Heart left ventricle (tissue), 16 donors: ENCODE measurements at regions not wholly inside any gene's neighbourhood (a gene's known extent, or its start where the extent isn't known, plus 50 kb on each side); places are given as distances from the start of the nearest gene placed in this dataset.
"Not testable (repeated sequence)": the region's sequence is repeated elsewhere in the genome, so short reads cannot be mapped to it uniquely, and the experiment has no call there.

ENCODE experiments used
- ATAC-seq, 4 donors: fragments of 200-7000 bp; cut with Tn5 transposase; one replicate each; pipeline ENCODE4 v1.9.1; 2020 to 2022; ENCODE audit warnings: moderate library complexity in 4 of 4, mild to moderate bottlenecking in 3 of 4, moderate number of reproducible peaks in 1 of 4
- DNase-seq, 5 donors: peaks; one replicate each; pipeline ENCODE4 v3.0.0-alpha.2; 2020
- H3K27ac ChIP-seq, 12 donors: fragments of 200-600 bp; sonication (generic) in 4 of 12; one replicate each; pipeline versions ENCODE4 v1.5.0 to v1.8.0; 2016 to 2022; ENCODE audit warnings: mild to moderate bottlenecking in 2 of 12
- H3K27me3 ChIP-seq, 9 donors: fragments of 200-600 bp; sonication (generic) in 2 of 9; one replicate each; pipeline versions ENCODE4 v1.5.1 to v1.8.0; 2016 to 2022; ENCODE audit warnings: mild to moderate bottlenecking in 3 of 9
- H3K36me3 ChIP-seq, 9 donors: fragments of 200-600 bp; sonication (generic) in 2 of 9; one replicate each; pipeline versions ENCODE4 v1.5.0 to v1.8.0; 2018 to 2022; ENCODE audit warnings: mild to moderate bottlenecking in 2 of 9
- H3K4me1 ChIP-seq, 12 donors: fragments of 200-600 bp; sonication (generic) in 4 of 12; one replicate each; pipeline versions ENCODE4 v1.5.0 to v1.8.0; 2016 to 2022; ENCODE audit warnings: mild to moderate bottlenecking in 3 of 12
- H3K4me3 ChIP-seq, 12 donors: fragments of 200-600 bp; sonication (generic) in 4 of 12; one replicate each; pipeline versions ENCODE4 v1.5.0 to v1.8.0; 2017 to 2022; ENCODE audit warnings: mild to moderate bottlenecking in 9 of 12, moderate library complexity in 4 of 12
- H3K9me3 ChIP-seq, 12 donors: fragments of 200-600 bp; sonication (generic) in 4 of 12; one replicate each; pipeline versions ENCODE4 v1.5.0 to v1.8.0; 2016 to 2022; ENCODE audit warnings: mild to moderate bottlenecking in 1 of 12
- CTCF ChIP-seq, 12 donors: fragments of 200-600 bp; sonication (generic) in 4 of 12; IDR thresholded peaks; one replicate each; pipeline versions ENCODE4 v1.5.0 to v1.8.0; 2018 to 2022; ENCODE audit warnings: antibody characterized with exemption in 12 of 12, mild to moderate bottlenecking in 5 of 12
- POLR2A ChIP-seq, 2 donors: fragments of 450-650 bp; IDR thresholded peaks; one replicate each; pipeline ENCODE4 v1.6.1; 2017; ENCODE audit warnings: antibody characterized with exemption in 2 of 2, mild to moderate bottlenecking in 2 of 2, moderate library complexity in 2 of 2
- WGBS, 4 donors: extraction: QIAGEN DNeasy Blood & Tissue Kit in 2 of 4; methylation state at CpG; one replicate each; pipeline versions ENCODE4 v1.1.5 to v1.1.7; 2013 to 2018; 5-methylcytosine and 5-hydroxymethylcytosine counted together
- intact Hi-C, 10 donors: fragments of 100-400 bp; cut with DNase I; formaldehyde crosslinking; loops; one replicate each; pipeline versions ENCODE4 v1.11.1 to v1.14.2; 2022
- donor health status: ischemic (EF 13 %, LVEDD 7.1; RV severe dilation, severe dysfunction).
- donor health status: healthy with polysubstance abuse.
- donor health status: DM: no; HTN: yes; CAD: no.
- donor health status: DM: no; HTN: no; CAD: no.
- donor health status: ischemic (EF 25% LVEDD 6.9; RV normal size, moderate dysfunction).
- donor health status: ischemic (EF 25% LVEDD 5.7; RV mildly dilated, moderate dysfunction).
- donor health status: healthy.
- donor health status: DM: yes; HTN: yes; CAD: no.
- donor health status: ischemic (EF 35%, LVEDD 5.7; RV mildly dilated, moderate dysfunction).
- donor health status: nonischemic (EF 11% LVEDD 7.7; RV severe dilation, severe dysfunction).
- donor health status: DM: yes; HTN: yes; CAD: no.
- donor health status: PGD.
- donor health status: ischemic (EF 29% LVEDD 5.4; RV normal size, mild dysfunction).
- donor health status: nonischemic (EF 23%, LVEDD 6.1; RV moderate dilation, normal function).

DNA sequence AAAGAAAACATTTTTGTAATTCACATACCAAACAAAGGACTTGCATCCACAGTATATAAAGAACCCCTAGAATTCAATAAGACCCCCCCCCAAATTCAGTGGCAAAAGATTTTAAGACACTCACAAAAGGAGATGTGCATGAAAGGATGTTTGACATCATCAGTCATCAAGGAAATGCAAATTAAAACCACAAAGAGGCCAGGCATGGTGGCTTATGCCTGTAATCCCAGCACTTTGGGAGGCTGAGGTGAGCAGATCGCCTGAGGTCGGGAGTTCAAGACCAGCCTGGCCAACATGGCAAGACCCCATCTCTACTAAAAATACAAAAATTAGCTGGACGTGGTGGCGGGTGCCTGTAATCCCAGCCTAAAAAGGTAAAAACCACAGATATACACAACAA is 61.3 kb downstream of the AIPL1 start:
- H3K4me3 ChIP-seq, H3K27ac ChIP-seq, H3K4me1 ChIP-seq, DNase-seq, H3K9me3 ChIP-seq, intact Hi-C loops, ATAC-seq, H3K36me3 ChIP-seq: not testable (repeated sequence)
- 87% methylated on average over 4 of the region's 4 CpGs for WGBS, 4 donors
- H3K27me3 ChIP-seq: peaks cover 0 to 18% (median 0%) of the 10 kb centered on the region in 9 donors

GRCh38 chr17:6366221-6366666 is 68.7 kb downstream of the AIPL1 start:
- WGBS, 4 donors: 42 to 60% (median 56%) methylated on average over 2 of the region's 2 CpGs

GRCh38 chr17:6365200-6365943 is 69.5 kb downstream of the AIPL1 start:
- Histone ChIP-seq H3K27me3 (peaks cover 0 to 11% (median 0%) of the 10 kb centered on the region in 9 donors), H3K4me1 (no peaks in the 10 kb centered on the region), H3K27ac (no peak overlapping the region), H3K36me3 (no peaks in the 10 kb centered on the region), H3K4me3 (no peak overlapping the region), H3K9me3 (no peaks in the 10 kb centered on the region)
- DNase-seq (no peak), ATAC-seq (no peak)
- intact Hi-C loops: no loop called here
- TF ChIP-seq POLR2A (IDR thresholded peaks at IDR 0.05): no peak
- no peak for TF ChIP-seq CTCF (IDR thresholded peaks at IDR 0.05)
- 70 to 81% (median 75%) methylated on average over 13 of the region's 13 CpGs for WGBS, 4 donors

More at GRCh38 chr17:6366221-6366666, 68.7 kb downstream of the AIPL1 start:
- no peak for ATAC-seq
- Histone ChIP-seq H3K27ac (no peak overlapping the region), H3K9me3 (no peaks in the 10 kb centered on the region), H3K36me3 (no peaks in the 10 kb centered on the region), H3K4me3 (no peak overlapping the region), H3K27me3 (peaks cover 0 to 11% (median 0%) of the 10 kb centered on the region in 9 donors), H3K4me1 (no peaks in the 10 kb centered on the region)
- DNase-seq: no peak
- intact Hi-C loops: no loop called here
- TF ChIP-seq POLR2A (IDR thresholded peaks at IDR 0.05): no peak
- TF ChIP-seq CTCF (IDR thresholded peaks at IDR 0.05): no peak

DNA sequence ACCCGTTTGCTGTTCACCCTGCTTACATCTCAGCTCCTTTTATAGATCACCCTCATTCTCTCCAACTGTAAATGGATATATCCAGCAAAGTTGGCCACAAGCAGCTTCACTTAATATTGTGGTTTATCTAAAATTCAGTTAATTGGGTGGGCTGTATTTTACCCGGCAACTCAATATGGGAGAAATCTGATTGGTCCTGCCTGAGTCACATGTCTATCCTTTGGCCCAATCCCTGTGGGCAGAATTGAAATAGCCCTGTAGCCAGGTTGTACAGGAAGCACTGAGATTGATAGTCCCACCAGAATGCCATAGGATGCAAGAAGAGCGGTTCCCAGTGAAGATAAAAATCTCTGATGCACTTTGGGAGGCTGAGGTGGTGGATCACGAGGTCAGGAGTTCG is 73.2 kb downstream of the AIPL1 start:
- no peaks in the 10 kb centered on the region for H3K4me1 ChIP-seq
- TF ChIP-seq POLR2A (IDR thresholded peaks at IDR 0.05) (no peak), CTCF (IDR thresholded peaks at IDR 0.05) (no peak)
- peak overlapping the region in 2 of 12 donors; percentile 4 to 25 for H3K27ac ChIP-seq
- H3K9me3 ChIP-seq: no peaks in the 10 kb centered on the region
- H3K36me3 ChIP-seq: no peaks in the 10 kb centered on the region
- peaks cover 0 to 7% (median 0%) of the 10 kb centered on the region in 9 donors for H3K27me3 ChIP-seq
- peak in 1 of 4 donors; percentile 57 for ATAC-seq
- intact Hi-C loops: no loop called here
- WGBS, 4 donors: 54 to 65% (median 59%) methylated on average over 5 of the region's 5 CpGs
- DNase-seq: no peak
- no peak overlapping the region for H3K4me3 ChIP-seq

DNA sequence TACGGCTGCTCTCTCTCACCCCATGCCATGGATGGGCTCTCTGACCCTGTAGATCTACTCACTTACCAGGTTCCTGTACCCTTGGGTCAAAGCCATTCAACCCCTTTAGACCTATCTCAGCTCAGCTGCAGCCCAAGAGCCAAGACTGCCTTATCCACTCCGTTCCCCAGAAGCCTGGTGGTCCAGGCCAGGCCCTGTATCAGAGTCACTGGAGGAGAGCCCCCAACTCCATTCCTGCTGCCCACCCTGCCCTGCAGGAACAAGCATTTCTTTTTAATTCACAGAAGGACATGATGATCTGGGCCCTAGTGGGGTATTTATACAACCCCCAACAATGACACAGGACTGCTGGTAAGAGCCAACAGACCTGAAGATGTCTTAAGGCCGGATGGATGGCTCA is 76.8 kb downstream of the AIPL1 start:
- Histone ChIP-seq H3K27ac (no peak overlapping the region), H3K9me3 (no peaks in the 10 kb centered on the region), H3K36me3 (no peaks in the 10 kb centered on the region), H3K4me1 (no peaks in the 10 kb centered on the region), H3K27me3 (no peaks in the 10 kb centered on the region), H3K4me3 (no peak overlapping the region)
- WGBS, 4 donors: 82 to 93% (median 84%) methylated on average over 3 of the region's 3 CpGs
- ATAC-seq: no peak
- DNase-seq: no peak
- TF ChIP-seq CTCF (IDR thresholded peaks at IDR 0.05) (no peak), POLR2A (IDR thresholded peaks at IDR 0.05) (no peak)
- intact Hi-C loops: no loop called here
